Choroid plexus epithelial cell (primary cell): ENCODE measurements at regions not wholly inside any gene's neighbourhood (a gene's known extent, or its start where the extent isn't known, plus 50 kb on each side); places are given as distances from the start of the nearest gene placed in this dataset.

ENCODE experiments used
- DNase-seq: peaks from one replicate; pipeline ENCODE4 v3.0.0-alpha.2; 2010; ENCODE audit warnings: low read depth
- H3K4me3 ChIP-seq: 2 replicates; pipeline ENCODE4 v1.5.1; 2011; ENCODE audit warnings: low read depth, mild to moderate bottlenecking, control low read depth, low read length, moderate library complexity
- TF ChIP-seq, protein P1 (sequence below): conservative IDR thresholded peaks from 2 replicates; pipeline ENCODE4 v1.5.1; 2011; ENCODE audit warnings: low read depth, mild to moderate bottlenecking, control low read depth, inconsistent platforms, low read length, moderate library complexity

- H3K4me3 ChIP-seq: no peak overlapping the region
- TF ChIP-seq, protein P1, sequence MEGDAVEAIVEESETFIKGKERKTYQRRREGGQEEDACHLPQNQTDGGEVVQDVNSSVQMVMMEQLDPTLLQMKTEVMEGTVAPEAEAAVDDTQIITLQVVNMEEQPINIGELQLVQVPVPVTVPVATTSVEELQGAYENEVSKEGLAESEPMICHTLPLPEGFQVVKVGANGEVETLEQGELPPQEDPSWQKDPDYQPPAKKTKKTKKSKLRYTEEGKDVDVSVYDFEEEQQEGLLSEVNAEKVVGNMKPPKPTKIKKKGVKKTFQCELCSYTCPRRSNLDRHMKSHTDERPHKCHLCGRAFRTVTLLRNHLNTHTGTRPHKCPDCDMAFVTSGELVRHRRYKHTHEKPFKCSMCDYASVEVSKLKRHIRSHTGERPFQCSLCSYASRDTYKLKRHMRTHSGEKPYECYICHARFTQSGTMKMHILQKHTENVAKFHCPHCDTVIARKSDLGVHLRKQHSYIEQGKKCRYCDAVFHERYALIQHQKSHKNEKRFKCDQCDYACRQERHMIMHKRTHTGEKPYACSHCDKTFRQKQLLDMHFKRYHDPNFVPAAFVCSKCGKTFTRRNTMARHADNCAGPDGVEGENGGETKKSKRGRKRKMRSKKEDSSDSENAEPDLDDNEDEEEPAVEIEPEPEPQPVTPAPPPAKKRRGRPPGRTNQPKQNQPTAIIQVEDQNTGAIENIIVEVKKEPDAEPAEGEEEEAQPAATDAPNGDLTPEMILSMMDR: no peak
- DNase-seq: no peak
These were observed 56.9 kb upstream of the MSX2 start for GRCh38 chr5:174667526-174667925.

DNA sequence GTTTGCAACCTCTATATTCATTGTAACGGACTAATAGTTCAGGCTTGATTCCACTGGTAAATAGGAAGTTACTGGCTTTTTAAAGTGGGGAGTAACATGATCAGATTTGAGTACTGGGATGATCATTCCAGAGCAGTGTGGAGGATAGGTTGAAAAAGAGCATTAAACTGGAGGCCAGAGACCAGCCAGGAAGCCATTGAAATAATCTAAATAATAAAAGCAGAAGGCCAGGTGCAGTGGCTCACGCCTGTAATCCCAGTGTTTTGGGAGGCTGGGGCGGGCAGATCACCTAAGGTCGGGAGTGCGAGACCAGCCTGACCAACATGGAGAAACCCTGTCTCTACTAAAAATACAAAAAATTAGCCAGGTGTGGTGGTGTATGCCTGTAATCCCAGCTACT lies 56.0 kb upstream of the MSX2 start:
- H3K4me3 ChIP-seq: no peak overlapping the region
- TF ChIP-seq, protein P1: no peak
- no peak for DNase-seq
